Thyroid gland (tissue), 4 donors: ENCODE measurements at regions not wholly inside any gene's neighbourhood (a gene's known extent, or its start where the extent isn't known, plus 50 kb on each side); places are given as distances from the start of the nearest gene placed in this dataset.

ENCODE experiments used
- DNase-seq, 2 donors: peaks; one replicate each; pipeline ENCODE4 v3.0.0-alpha.2; 2019
- H3K27ac ChIP-seq, 3 donors: fragments of 200-600 bp; sonication (generic); 1 replicate in 2 of 3; 2 replicates in 1 of 3; pipeline ENCODE4 v1.5.1; 2016 to 2019; ENCODE audit warnings: mild to moderate bottlenecking in 1 of 3, moderate library complexity in 1 of 3
- H3K27me3 ChIP-seq: fragments of 200-600 bp; sonication (generic); one replicate; pipeline ENCODE4 v1.5.1; 2019
- H3K36me3 ChIP-seq, 2 donors: fragments of 200-600 bp; sonication (generic); one replicate each; pipeline ENCODE4 v1.5.1; 2016 to 2019
- H3K4me1 ChIP-seq, 2 donors: fragments of 200-600 bp; sonication (generic); one replicate each; pipeline ENCODE4 v1.5.1; 2017 to 2019
- H3K4me3 ChIP-seq, 3 donors: fragments of 200-600 bp; sonication (generic); replicated peaks in 1 of 3; 1 replicate in 2 of 3; 2 replicates in 1 of 3; pipeline ENCODE4 v1.5.1; 2016; ENCODE audit warnings: mild to moderate bottlenecking in 1 of 3
- H3K9me3 ChIP-seq: fragments of 200-600 bp; sonication (generic); one replicate; pipeline ENCODE4 v1.5.1; 2017
- POLR2A ChIP-seq, 2 donors: fragments of 450-650 bp; IDR thresholded peaks; one replicate each; pipeline ENCODE4 v1.6.1; 2017; ENCODE audit warnings: antibody characterized with exemption in 2 of 2, mild to moderate bottlenecking in 2 of 2, moderate library complexity in 1 of 2
- WGBS, 2 donors: methylation state at CpG; one replicate each; pipeline ENCODE4 v1.1.5; 2017; 5-methylcytosine and 5-hydroxymethylcytosine counted together
- intact Hi-C: fragments of 100-400 bp; cut with DNase I; formaldehyde crosslinking; loops from one replicate; pipeline ENCODE4 v1.15.1; 2023
- TF ChIP-seq, protein P1 (sequence below), 6 experiments: fragments of 200-600 bp in 3 of 6; fragments of 450-650 bp in 3 of 6; sonication (generic) in 3 of 6; IDR thresholded peaks; one replicate each; pipeline ENCODE4 v1.5.1; 2016 to 2019; ENCODE audit warnings: antibody characterized with exemption in 6 of 6, mild to moderate bottlenecking in 2 of 6, inconsistent platforms in 1 of 6, moderate library complexity in 1 of 6

DNA sequence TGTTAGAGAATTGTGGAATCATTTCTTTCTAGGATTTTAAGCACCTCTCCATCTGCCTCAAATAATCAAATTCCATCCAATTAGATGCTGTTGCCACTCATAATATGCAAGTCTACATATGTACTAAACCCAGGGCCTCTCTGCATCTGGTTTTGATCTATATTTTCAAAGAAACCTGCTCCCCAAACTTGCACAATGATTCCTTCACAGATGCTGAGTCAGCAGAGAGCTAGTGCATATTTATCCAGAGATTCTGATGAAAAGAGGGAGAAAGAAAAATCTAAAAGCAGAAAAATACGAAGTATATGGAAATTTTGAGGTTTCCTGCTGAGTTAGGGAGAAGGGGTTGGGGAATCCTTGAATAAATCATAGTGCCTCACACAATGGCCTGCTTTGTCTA lies 235.1 kb upstream of the RBFOX1 start:
- no peak for TF ChIP-seq POLR2A (IDR thresholded peaks at IDR 0.05)
- TF ChIP-seq, protein P1, sequence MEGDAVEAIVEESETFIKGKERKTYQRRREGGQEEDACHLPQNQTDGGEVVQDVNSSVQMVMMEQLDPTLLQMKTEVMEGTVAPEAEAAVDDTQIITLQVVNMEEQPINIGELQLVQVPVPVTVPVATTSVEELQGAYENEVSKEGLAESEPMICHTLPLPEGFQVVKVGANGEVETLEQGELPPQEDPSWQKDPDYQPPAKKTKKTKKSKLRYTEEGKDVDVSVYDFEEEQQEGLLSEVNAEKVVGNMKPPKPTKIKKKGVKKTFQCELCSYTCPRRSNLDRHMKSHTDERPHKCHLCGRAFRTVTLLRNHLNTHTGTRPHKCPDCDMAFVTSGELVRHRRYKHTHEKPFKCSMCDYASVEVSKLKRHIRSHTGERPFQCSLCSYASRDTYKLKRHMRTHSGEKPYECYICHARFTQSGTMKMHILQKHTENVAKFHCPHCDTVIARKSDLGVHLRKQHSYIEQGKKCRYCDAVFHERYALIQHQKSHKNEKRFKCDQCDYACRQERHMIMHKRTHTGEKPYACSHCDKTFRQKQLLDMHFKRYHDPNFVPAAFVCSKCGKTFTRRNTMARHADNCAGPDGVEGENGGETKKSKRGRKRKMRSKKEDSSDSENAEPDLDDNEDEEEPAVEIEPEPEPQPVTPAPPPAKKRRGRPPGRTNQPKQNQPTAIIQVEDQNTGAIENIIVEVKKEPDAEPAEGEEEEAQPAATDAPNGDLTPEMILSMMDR (IDR thresholded peaks at IDR 0.05), result no peak
- intact Hi-C loops, result no loop called here
- Histone ChIP-seq H3K36me3 (no peaks in the 10 kb centered on the region), H3K9me3 (no peaks in the 10 kb centered on the region), H3K4me3 (no peak overlapping the region), H3K4me1 (no peaks in the 10 kb centered on the region), H3K27me3 (peaks cover 2% of the 10 kb centered on the region), H3K27ac (no peak overlapping the region)
- 28 to 43% methylated on average over 1 of the region's 1 CpG for WGBS, 2 donors
- DNase-seq, result no peak

DNA sequence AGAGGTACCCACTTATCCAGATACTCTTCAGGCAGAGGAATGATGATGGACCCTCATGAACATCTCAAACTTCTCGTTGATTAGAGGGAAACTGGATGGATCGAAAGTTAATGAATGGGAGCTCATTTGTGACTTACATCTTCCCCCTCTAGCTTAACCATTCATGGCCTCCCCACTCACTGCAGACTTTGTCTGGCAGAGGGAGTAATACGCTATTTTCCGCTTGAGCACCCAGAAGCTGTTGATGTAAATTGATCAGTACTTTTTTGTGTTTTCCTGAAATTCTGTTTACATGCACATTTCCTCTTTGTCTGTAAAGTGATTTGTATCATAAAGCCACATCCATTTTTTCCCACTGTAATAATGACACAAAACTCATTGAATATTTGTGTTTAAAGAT lies 239.1 kb upstream of the RBFOX1 start:
- 91 to 94% methylated on average over 4 of the region's 4 CpGs for WGBS, 2 donors
- H3K4me3 ChIP-seq, result no peak overlapping the region
- no peaks in the 10 kb centered on the region for H3K9me3 ChIP-seq
- no peak overlapping the region for H3K27ac ChIP-seq
- no peak for DNase-seq
- H3K4me1 ChIP-seq, result no peaks in the 10 kb centered on the region
- no peaks in the 10 kb centered on the region for H3K27me3 ChIP-seq
- no peaks in the 10 kb centered on the region for H3K36me3 ChIP-seq
- TF ChIP-seq, protein P1 (IDR thresholded peaks at IDR 0.05), result no peak
- no peak for TF ChIP-seq POLR2A (IDR thresholded peaks at IDR 0.05)
- intact Hi-C loops, result no loop called here

DNA sequence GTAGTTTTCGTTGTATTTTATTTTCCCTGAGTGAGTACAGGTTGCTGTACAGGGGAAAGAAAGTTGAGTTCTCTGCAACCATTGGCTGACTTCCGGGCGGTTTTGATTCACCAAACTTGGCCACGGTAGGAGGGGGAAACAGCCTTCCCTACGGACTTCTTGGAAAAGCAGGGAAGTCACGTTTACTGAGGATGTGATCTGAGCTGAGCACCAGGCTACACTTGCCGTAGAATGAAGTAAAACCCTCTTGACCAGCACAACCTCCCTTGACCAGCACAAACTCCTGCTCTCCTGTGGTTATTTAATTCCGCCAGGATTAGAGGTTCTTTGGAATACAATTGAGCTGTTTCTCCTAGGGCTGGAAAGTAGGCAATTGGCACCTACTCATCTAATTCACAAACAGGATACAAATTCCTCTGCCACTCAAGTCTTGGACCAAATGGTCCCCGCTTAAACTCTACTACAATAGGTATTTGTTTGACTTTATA lies 242.0 kb upstream of the RBFOX1 start:
- no peaks in the 10 kb centered on the region for H3K27me3 ChIP-seq
- H3K27ac ChIP-seq, result no peak overlapping the region
- TF ChIP-seq POLR2A (IDR thresholded peaks at IDR 0.05), result no peak
- TF ChIP-seq, protein P1 (IDR thresholded peaks at IDR 0.05), result no peak
- no peaks in the 10 kb centered on the region for H3K4me1 ChIP-seq
- no peaks in the 10 kb centered on the region for H3K36me3 ChIP-seq
- no peaks in the 10 kb centered on the region for H3K9me3 ChIP-seq
- 48 to 51% methylated on average over 9 of the region's 9 CpGs for WGBS, 2 donors
- no peak for DNase-seq
- intact Hi-C loops, result no loop called here
- H3K4me3 ChIP-seq, result no peak overlapping the region

DNA sequence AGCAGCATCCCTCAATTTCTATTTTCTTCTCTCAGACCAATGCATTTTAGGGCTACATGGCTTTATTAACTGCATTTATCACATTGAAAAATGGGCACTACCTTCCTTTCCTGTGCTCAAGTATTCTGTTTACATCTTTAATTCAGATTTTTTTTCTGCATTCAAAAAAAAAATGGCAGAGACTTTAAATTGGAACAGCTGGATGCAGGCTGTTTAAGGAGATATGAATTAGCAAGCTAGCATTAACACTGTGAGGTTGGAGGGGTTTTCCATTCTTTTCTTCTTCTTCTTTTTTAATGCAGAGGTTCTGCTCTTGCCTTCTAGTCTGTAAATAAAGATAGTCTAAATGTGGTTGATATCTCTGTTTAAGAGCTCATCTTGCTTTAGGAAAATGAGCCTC lies 242.9 kb upstream of the RBFOX1 start:
- TF ChIP-seq POLR2A (IDR thresholded peaks at IDR 0.05), result no peak
- TF ChIP-seq, protein P1 (IDR thresholded peaks at IDR 0.05), result no peak
- no peak for DNase-seq
- H3K36me3 ChIP-seq, result no peaks in the 10 kb centered on the region
- H3K4me3 ChIP-seq, result no peak overlapping the region
- H3K27me3 ChIP-seq, result no peaks in the 10 kb centered on the region
- H3K9me3 ChIP-seq, result no peaks in the 10 kb centered on the region
- no peak overlapping the region for H3K27ac ChIP-seq
- no peaks in the 10 kb centered on the region for H3K4me1 ChIP-seq
- intact Hi-C loops, result no loop called here

DNA sequence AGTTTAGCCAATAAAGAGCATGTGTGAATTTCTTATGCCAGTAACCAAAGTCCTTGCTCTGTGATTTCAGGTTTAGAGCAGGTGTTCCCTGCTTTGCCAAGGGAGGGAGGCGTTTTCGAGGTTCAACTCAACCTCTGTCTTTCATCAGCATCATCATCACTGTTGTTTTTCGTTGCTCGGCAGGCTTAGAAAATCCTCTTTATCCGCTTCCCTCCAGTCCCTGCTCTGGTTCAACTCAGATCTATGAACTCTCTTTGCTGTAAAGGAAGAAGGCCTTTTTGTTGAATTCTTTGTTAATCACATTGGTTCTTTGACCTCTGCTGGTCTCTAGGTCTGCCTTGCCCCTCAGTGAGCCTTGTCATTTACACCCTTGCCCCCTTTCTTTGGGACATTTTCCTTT lies 243.9 kb upstream of the RBFOX1 start:
- H3K36me3 ChIP-seq, result no peaks in the 10 kb centered on the region
- H3K27me3 ChIP-seq, result no peaks in the 10 kb centered on the region
- no peaks in the 10 kb centered on the region for H3K9me3 ChIP-seq
- TF ChIP-seq, protein P1 (IDR thresholded peaks at IDR 0.05), result no peak
- H3K27ac ChIP-seq, result no peak overlapping the region
- 66 to 77% methylated on average over 5 of the region's 5 CpGs for WGBS, 2 donors
- no peak overlapping the region for H3K4me3 ChIP-seq
- no peaks in the 10 kb centered on the region for H3K4me1 ChIP-seq
- no peak for DNase-seq
- intact Hi-C loops, result no loop called here
